HEK293 (cell line): ENCODE measurements at regions not wholly inside any gene's neighbourhood (a gene's known extent, or its start where the extent isn't known, plus 50 kb on each side); places are given as distances from the start of the nearest gene placed in this dataset.

ENCODE experiments used
- ATF2 ChIP-seq: fragments of 450-650 bp; formaldehyde crosslinking; IDR thresholded peaks from 2 replicates; pipeline ENCODE4 v1.5.1; 2016; ENCODE audit warnings: missing biosample characterization, missing genetic modification characterization, low read depth
- SCRT1 ChIP-seq: fragments of 450-650 bp; formaldehyde crosslinking; IDR thresholded peaks from 2 replicates; pipeline ENCODE4 v1.5.1; 2016; ENCODE audit warnings: missing biosample characterization, missing genetic modification characterization, borderline replicate concordance
- SCRT2 ChIP-seq: fragments of 450-650 bp; formaldehyde crosslinking; IDR thresholded peaks from 2 replicates; pipeline ENCODE4 v1.5.1; 2016; ENCODE audit warnings: missing biosample characterization, missing genetic modification characterization
- SP2 ChIP-seq: fragments of 450-650 bp; formaldehyde crosslinking; IDR thresholded peaks from 2 replicates; pipeline ENCODE4 v1.5.1; 2016; ENCODE audit warnings: missing biosample characterization, missing genetic modification characterization
- ZNF114 ChIP-seq: fragments of 450-650 bp; formaldehyde crosslinking; IDR thresholded peaks from 2 replicates; pipeline ENCODE4 v1.5.0; 2017; ENCODE audit warnings: missing biosample characterization, missing genetic modification characterization
- ZNF274 ChIP-seq, 2 experiments: fragments of 200-500 bp in 1 of 2; fragments of 450-650 bp in 1 of 2; sonication (Bioruptor generic) in 1 of 2; formaldehyde crosslinking in 1 of 2; IDR thresholded peaks; 2 replicates each; pipeline versions ENCODE4 v1.5.1 to v1.6.1; 2014 to 2016; ENCODE audit warnings: borderline replicate concordance in 1 of 2, inconsistent platforms in 1 of 2, low read length in 1 of 2, missing biosample characterization in 1 of 2, missing genetic modification characterization in 1 of 2
- ZNF501 ChIP-seq: fragments of 450-650 bp; formaldehyde crosslinking; IDR thresholded peaks from 2 replicates; pipeline ENCODE4 v1.5.1; 2016; ENCODE audit warnings: missing biosample characterization, missing genetic modification characterization
- ZNF521 ChIP-seq: fragments of 450-650 bp; formaldehyde crosslinking; IDR thresholded peaks from 2 replicates; pipeline ENCODE4 v1.5.1; 2017; ENCODE audit warnings: missing biosample characterization, mild to moderate bottlenecking, missing genetic modification characterization
- ZNF549 ChIP-seq: fragments of 450-650 bp; IDR thresholded peaks from 2 replicates; pipeline ENCODE4 v1.5.1; 2018; ENCODE audit warnings: missing biosample characterization, missing genetic modification characterization, mild to moderate bottlenecking, inconsistent platforms, moderate library complexity
- ZNF785 ChIP-seq: fragments of 450-650 bp; formaldehyde crosslinking; IDR thresholded peaks from 2 replicates; pipeline ENCODE4 v1.5.1; 2016; ENCODE audit warnings: missing biosample characterization, missing genetic modification characterization
- TF ChIP-seq, protein P1 (sequence below): fragments of 450-650 bp; formaldehyde crosslinking; IDR thresholded peaks from 2 replicates; pipeline ENCODE4 v1.5.1; 2016; ENCODE audit warnings: missing biosample characterization, missing genetic modification characterization
- TF ChIP-seq, protein P2 (sequence below): fragments of 450-650 bp; formaldehyde crosslinking; IDR thresholded peaks from 2 replicates; pipeline ENCODE4 v1.5.1; 2016; ENCODE audit warnings: missing biosample characterization, missing genetic modification characterization
- TF ChIP-seq, protein P3 (sequence below): IDR thresholded peaks from 2 replicates; pipeline ENCODE4 v1.6.1; 2011; ENCODE audit warnings: mild to moderate bottlenecking, low read depth, low read length, borderline replicate concordance
- TF ChIP-seq, protein P4 (sequence below): fragments of 450-650 bp; formaldehyde crosslinking; IDR thresholded peaks from 2 replicates; pipeline ENCODE4 v1.5.1; 2016; ENCODE audit warnings: missing biosample characterization, missing genetic modification characterization

DNA sequence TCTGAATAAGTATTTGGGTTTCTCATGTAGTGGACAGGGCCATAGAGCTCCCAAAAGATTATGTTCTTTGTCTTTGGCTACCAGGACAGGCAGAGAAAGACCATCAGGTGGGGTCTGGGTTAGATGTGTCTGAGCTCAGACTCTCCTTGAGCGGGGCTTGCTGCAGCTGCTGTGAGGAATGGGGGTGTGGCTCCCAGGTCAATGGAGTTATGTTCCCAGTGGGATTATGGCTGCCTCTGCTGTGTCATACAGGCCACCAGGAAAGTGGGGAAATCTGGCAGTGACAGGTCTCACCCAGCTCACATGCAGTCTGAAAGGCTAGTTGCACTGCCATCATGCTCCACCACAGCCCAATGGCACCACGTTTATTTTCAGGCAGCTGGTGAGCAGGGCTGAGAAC is 97.0 kb upstream of the FERD3L start:
- no peak for TF ChIP-seq SP2
- TF ChIP-seq, protein P1, sequence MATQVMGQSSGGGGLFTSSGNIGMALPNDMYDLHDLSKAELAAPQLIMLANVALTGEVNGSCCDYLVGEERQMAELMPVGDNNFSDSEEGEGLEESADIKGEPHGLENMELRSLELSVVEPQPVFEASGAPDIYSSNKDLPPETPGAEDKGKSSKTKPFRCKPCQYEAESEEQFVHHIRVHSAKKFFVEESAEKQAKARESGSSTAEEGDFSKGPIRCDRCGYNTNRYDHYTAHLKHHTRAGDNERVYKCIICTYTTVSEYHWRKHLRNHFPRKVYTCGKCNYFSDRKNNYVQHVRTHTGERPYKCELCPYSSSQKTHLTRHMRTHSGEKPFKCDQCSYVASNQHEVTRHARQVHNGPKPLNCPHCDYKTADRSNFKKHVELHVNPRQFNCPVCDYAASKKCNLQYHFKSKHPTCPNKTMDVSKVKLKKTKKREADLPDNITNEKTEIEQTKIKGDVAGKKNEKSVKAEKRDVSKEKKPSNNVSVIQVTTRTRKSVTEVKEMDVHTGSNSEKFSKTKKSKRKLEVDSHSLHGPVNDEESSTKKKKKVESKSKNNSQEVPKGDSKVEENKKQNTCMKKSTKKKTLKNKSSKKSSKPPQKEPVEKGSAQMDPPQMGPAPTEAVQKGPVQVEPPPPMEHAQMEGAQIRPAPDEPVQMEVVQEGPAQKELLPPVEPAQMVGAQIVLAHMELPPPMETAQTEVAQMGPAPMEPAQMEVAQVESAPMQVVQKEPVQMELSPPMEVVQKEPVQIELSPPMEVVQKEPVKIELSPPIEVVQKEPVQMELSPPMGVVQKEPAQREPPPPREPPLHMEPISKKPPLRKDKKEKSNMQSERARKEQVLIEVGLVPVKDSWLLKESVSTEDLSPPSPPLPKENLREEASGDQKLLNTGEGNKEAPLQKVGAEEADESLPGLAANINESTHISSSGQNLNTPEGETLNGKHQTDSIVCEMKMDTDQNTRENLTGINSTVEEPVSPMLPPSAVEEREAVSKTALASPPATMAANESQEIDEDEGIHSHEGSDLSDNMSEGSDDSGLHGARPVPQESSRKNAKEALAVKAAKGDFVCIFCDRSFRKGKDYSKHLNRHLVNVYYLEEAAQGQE (tag by site-specific recombination) = no peak
- TF ChIP-seq ZNF274 (IDR thresholded peaks at IDR 0.05; ENCODE audit: low read length) = no peak
- no peak for TF ChIP-seq ZNF274 (tag by site-specific recombination; IDR thresholded peaks at IDR 0.05; ENCODE audit: borderline replicate concordance)
- TF ChIP-seq, protein P2, sequence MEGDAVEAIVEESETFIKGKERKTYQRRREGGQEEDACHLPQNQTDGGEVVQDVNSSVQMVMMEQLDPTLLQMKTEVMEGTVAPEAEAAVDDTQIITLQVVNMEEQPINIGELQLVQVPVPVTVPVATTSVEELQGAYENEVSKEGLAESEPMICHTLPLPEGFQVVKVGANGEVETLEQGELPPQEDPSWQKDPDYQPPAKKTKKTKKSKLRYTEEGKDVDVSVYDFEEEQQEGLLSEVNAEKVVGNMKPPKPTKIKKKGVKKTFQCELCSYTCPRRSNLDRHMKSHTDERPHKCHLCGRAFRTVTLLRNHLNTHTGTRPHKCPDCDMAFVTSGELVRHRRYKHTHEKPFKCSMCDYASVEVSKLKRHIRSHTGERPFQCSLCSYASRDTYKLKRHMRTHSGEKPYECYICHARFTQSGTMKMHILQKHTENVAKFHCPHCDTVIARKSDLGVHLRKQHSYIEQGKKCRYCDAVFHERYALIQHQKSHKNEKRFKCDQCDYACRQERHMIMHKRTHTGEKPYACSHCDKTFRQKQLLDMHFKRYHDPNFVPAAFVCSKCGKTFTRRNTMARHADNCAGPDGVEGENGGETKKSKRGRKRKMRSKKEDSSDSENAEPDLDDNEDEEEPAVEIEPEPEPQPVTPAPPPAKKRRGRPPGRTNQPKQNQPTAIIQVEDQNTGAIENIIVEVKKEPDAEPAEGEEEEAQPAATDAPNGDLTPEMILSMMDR = no peak
- TF ChIP-seq, protein P3, sequence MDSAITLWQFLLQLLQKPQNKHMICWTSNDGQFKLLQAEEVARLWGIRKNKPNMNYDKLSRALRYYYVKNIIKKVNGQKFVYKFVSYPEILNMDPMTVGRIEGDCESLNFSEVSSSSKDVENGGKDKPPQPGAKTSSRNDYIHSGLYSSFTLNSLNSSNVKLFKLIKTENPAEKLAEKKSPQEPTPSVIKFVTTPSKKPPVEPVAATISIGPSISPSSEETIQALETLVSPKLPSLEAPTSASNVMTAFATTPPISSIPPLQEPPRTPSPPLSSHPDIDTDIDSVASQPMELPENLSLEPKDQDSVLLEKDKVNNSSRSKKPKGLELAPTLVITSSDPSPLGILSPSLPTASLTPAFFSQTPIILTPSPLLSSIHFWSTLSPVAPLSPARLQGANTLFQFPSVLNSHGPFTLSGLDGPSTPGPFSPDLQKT = no peak
- TF ChIP-seq ZNF785 (tag by site-specific recombination) = no peak
- no peak for TF ChIP-seq SCRT2 (tag by site-specific recombination)
- TF ChIP-seq ZNF549 = no peak
- no peak for TF ChIP-seq ZNF501 (tag by site-specific recombination)
- no peak for TF ChIP-seq ZNF521 (tag by site-specific recombination)
- TF ChIP-seq ZNF114 (tag by site-specific recombination) = no peak
- TF ChIP-seq, protein P4, sequence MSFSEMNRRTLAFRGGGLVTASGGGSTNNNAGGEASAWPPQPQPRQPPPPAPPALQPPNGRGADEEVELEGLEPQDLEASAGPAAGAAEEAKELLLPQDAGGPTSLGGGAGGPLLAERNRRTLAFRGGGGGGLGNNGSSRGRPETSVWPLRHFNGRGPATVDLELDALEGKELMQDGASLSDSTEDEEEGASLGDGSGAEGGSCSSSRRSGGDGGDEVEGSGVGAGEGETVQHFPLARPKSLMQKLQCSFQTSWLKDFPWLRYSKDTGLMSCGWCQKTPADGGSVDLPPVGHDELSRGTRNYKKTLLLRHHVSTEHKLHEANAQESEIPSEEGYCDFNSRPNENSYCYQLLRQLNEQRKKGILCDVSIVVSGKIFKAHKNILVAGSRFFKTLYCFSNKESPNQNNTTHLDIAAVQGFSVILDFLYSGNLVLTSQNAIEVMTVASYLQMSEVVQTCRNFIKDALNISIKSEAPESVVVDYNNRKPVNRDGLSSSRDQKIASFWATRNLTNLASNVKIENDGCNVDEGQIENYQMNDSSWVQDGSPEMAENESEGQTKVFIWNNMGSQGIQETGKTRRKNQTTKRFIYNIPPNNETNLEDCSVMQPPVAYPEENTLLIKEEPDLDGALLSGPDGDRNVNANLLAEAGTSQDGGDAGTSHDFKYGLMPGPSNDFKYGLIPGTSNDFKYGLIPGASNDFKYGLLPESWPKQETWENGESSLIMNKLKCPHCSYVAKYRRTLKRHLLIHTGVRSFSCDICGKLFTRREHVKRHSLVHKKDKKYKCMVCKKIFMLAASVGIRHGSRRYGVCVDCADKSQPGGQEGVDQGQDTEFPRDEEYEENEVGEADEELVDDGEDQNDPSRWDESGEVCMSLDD = no peak
- TF ChIP-seq SCRT1 (tag by site-specific recombination) = no peak
- no peak for TF ChIP-seq ATF2 (tag by site-specific recombination)
